Tibial artery (tissue), 4 donors: ENCODE measurements at regions not wholly inside any gene's neighbourhood (a gene's known extent, or its start where the extent isn't known, plus 50 kb on each side); places are given as distances from the start of the nearest gene placed in this dataset.

Experiments
- DNase-seq, 2 donors: peaks; one replicate each; pipeline ENCODE4 v3.0.0-alpha.2; 2019
- H3K27ac ChIP-seq, 2 donors: fragments of 200-600 bp; sonication (generic) in 1 of 2; 1 replicate in 1 of 2; 2 replicates in 1 of 2; pipeline ENCODE4 v1.5.1; 2018 to 2019; ENCODE audit warnings: mild to moderate bottlenecking in 1 of 2
- H3K27me3 ChIP-seq, 2 donors: fragments of 200-600 bp; sonication (generic) in 1 of 2; one replicate each; pipeline versions ENCODE4 v1.5.1 to v1.6.0; 2016 to 2019
- H3K36me3 ChIP-seq, 3 donors: fragments of 200-600 bp; sonication (generic) in 2 of 3; one replicate each; pipeline ENCODE4 v1.5.1; 2016 to 2019; ENCODE audit warnings: mild to moderate bottlenecking in 2 of 3
- H3K4me1 ChIP-seq, 4 donors: fragments of 200-600 bp; sonication (generic) in 2 of 4; 1 replicate in 3 of 4; 2 replicates in 1 of 4; pipeline ENCODE4 v1.5.1; 2016 to 2019
- H3K4me3 ChIP-seq, 2 donors: fragments of 200-600 bp; sonication (generic) in 1 of 2; 1 replicate in 1 of 2; 2 replicates in 1 of 2; pipeline ENCODE4 v1.5.1; 2018 to 2019; ENCODE audit warnings: mild to moderate bottlenecking in 2 of 2
- H3K9me3 ChIP-seq, 3 donors: fragments of 200-600 bp; sonication (generic) in 1 of 3; one replicate each; pipeline ENCODE4 v1.5.1; 2016 to 2019
- intact Hi-C: fragments of 100-400 bp; cut with DNase I; formaldehyde crosslinking; loops from one replicate; pipeline ENCODE4 v1.15.0; 2023; ENCODE audit warnings: low total_unique reads
- TF ChIP-seq, protein P1 (sequence below), 2 experiments: fragments of 200-600 bp in 1 of 2; fragments of 450-650 bp in 1 of 2; IDR thresholded peaks; one replicate each; pipeline ENCODE4 v1.5.1; 2017 to 2019; ENCODE audit warnings: antibody characterized with exemption in 2 of 2, mild to moderate bottlenecking in 1 of 2, moderate library complexity in 1 of 2

DNA sequence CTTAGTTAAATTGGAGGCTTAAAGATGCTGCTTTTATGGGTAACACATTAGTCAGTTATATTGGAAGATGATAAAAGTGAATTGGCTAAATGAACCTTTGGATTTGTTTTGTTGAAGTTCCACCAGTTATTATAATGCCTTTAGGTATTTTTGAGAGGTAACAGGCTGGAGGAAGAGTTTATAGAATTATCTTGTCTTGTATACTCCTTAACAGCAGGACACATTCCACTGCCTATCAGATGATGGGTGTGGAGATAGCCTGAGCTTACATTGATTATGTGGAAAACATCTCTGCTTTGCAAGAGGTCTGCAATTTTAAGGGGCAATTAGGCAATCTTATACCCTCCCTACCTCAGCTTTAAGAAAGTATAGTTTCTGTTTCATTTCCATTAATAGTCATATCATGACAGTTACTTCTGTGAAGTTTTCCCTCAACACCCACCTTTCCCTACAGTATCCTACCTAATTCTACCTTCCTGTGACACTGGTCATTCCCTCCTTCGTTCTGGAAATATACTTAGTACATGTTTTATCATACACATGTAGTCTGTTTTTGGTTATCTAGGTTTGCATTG is 403.7 kb upstream of the SPRED2 start:
- H3K4me1 ChIP-seq = no peaks in the 10 kb centered on the region
- TF ChIP-seq, protein P1, sequence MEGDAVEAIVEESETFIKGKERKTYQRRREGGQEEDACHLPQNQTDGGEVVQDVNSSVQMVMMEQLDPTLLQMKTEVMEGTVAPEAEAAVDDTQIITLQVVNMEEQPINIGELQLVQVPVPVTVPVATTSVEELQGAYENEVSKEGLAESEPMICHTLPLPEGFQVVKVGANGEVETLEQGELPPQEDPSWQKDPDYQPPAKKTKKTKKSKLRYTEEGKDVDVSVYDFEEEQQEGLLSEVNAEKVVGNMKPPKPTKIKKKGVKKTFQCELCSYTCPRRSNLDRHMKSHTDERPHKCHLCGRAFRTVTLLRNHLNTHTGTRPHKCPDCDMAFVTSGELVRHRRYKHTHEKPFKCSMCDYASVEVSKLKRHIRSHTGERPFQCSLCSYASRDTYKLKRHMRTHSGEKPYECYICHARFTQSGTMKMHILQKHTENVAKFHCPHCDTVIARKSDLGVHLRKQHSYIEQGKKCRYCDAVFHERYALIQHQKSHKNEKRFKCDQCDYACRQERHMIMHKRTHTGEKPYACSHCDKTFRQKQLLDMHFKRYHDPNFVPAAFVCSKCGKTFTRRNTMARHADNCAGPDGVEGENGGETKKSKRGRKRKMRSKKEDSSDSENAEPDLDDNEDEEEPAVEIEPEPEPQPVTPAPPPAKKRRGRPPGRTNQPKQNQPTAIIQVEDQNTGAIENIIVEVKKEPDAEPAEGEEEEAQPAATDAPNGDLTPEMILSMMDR (IDR thresholded peaks at IDR 0.05) = no peak
- no peaks in the 10 kb centered on the region for H3K27me3 ChIP-seq
- no peak for DNase-seq
- intact Hi-C loops = no loop called here
- no peak overlapping the region for H3K4me3 ChIP-seq
- no peaks in the 10 kb centered on the region for H3K9me3 ChIP-seq
- no peak overlapping the region for H3K27ac ChIP-seq
- H3K36me3 ChIP-seq = no peaks in the 10 kb centered on the region

DNA sequence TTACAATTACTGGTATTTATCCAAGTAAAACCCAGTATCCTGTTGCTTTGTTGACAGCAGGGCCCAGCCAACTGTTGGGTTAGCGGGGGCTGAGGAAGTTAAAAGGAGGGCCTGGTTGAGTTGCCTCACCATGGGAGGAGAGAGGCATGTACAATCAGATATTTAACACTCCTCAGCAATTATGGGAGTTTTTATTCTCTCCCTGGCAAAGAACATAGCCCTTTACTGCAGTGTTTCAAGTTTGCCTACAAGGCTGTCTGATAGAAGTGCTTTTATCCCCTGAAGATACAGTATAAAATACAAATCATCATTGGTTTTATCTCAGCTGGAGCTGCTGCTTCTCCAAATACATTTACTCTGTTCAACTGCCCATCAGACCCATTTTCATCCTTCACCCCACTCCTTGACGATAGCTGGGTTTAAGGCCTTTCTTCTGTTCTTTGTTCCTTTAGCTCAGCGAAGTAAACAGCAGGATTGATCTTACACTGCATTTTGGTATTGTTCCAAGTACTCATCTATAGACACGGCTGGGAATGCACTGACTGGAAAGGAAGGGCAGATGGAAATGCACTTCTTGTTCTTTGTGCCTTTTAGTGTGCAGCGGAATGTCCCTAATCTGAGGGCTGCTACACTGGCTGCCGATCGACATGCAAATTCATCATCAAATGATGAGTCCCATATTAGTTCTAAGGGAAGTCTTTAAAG is 402.5 kb upstream of the SPRED2 start:
- Histone ChIP-seq H3K27me3 (no peaks in the 10 kb centered on the region), H3K4me3 (no peak overlapping the region), H3K27ac (no peak overlapping the region), H3K36me3 (no peaks in the 10 kb centered on the region), H3K9me3 (no peaks in the 10 kb centered on the region), H3K4me1 (no peaks in the 10 kb centered on the region)
- no peak for DNase-seq
- intact Hi-C loops = no loop called here
- TF ChIP-seq, protein P1 (IDR thresholded peaks at IDR 0.05) = no peak

DNA sequence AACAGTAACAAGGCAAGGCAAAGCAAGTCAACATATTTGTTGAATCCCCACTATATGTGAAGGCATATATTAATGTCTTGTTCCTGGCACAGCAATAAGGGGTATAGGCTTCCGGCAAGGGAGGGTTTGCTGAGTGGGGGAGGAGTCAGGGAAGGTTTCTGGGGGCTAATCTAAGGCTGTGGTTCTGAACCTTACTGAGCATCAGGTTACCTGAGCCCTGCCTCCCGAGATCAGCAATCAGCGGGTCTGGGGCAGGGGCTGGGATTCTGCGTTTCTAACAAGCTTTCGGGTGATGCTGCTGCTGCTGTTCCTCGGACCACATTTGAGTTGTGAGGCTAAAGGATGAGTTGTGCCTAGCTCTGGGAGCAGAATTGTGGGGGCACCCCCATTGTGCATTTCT is 401.7 kb upstream of the SPRED2 start:
- DNase-seq = no peak
- no peaks in the 10 kb centered on the region for H3K36me3 ChIP-seq
- TF ChIP-seq, protein P1 (IDR thresholded peaks at IDR 0.05) = no peak
- no peaks in the 10 kb centered on the region for H3K27me3 ChIP-seq
- no peaks in the 10 kb centered on the region for H3K4me1 ChIP-seq
- no peaks in the 10 kb centered on the region for H3K9me3 ChIP-seq
- H3K27ac ChIP-seq = no peak overlapping the region
- intact Hi-C loops = no loop called here
- no peak overlapping the region for H3K4me3 ChIP-seq

DNA sequence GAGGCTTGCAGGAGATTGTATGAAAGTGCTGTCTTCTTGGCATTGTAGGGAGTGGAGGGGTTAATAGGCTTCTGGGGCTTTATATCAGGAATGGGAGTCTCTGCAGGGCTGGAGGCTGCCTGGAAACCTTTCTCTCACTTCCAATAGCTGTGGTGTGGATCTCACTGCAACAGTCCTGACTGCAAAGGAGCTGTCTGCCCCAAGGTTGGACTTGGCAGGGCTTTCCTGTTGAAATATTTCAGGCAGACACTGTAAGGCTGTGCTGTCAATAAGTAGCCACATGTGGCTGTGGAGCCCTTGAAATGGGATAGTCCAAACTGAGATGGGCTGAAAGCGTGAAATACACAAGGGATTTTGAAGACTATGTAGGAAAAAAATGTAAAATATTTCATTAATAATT is 399.1 kb upstream of the SPRED2 start:
- H3K36me3 ChIP-seq = no peaks in the 10 kb centered on the region
- no peak overlapping the region for H3K4me3 ChIP-seq
- TF ChIP-seq, protein P1 (IDR thresholded peaks at IDR 0.05) = no peak
- DNase-seq = no peak
- intact Hi-C loops = no loop called here
- H3K9me3 ChIP-seq = no peaks in the 10 kb centered on the region
- H3K27ac ChIP-seq = no peak overlapping the region
- no peaks in the 10 kb centered on the region for H3K27me3 ChIP-seq
- H3K4me1 ChIP-seq = no peaks in the 10 kb centered on the region

DNA sequence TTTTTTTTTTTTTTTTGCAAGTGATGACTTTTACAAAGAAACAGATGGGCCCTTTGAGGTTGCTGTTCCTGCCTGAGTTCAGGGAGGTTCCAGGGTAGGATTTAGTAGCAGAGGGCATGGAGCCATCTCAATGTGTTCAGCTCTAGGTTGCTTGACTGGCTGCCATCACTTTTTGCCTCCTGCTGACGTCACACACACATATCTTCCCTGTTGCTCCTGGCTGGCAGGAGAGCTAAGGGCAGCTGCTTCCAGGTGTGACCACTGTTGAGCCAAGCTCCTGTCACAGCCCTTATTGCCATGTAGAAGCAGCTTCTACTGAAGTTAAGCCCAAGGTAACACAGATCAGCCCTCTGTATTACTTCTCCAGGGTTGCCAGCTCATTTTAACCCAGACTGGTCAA is 394.2 kb upstream of the SPRED2 start:
- H3K27ac ChIP-seq = no peak overlapping the region
- H3K4me1 ChIP-seq = no peaks in the 10 kb centered on the region
- no peaks in the 10 kb centered on the region for H3K36me3 ChIP-seq
- H3K27me3 ChIP-seq = no peaks in the 10 kb centered on the region
- intact Hi-C loops = no loop called here
- TF ChIP-seq, protein P1 (IDR thresholded peaks at IDR 0.05) = no peak
- H3K9me3 ChIP-seq = no peaks in the 10 kb centered on the region
- DNase-seq = no peak
- no peak overlapping the region for H3K4me3 ChIP-seq
